ENCODE measurements at regions not wholly inside any gene's neighbourhood (a gene's known extent, or its start where the extent isn't known, plus 50 kb on each side); places are given as distances from the start of the nearest gene placed in this dataset.
"Not testable (repeated sequence)": the region's sequence is repeated elsewhere in the genome, so short reads cannot be mapped to it uniquely, and the experiment has no call there.

DNA sequence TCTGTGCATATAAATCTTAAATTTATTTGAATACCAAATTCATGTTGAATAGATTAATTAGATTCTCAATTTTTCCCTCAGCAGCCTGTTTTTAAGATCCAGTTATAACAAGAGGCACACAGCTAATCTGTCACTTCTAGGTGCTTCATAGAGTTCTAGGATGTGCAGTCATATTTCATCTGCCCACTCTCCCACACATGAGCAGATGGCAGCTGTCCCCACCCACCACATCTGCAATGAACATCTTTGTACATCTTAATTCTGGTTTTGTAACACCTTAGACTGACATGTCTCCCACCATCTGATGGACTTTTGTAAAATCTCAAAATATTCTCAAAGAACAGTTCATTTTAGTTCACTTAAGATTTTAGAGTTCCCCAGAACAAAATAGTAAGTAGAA is 250.8 kb upstream of the ST6GAL2 start:
- DNase-seq (ENCODE audit: low read depth), result no peak
- Histone ChIP-seq H3K27me3 (ENCODE audit: control insufficient read depth, insufficient read depth, low read length) (no peaks in the 10 kb centered on the region), H3K4me3 (ENCODE audit: low read depth, low read length) (no peak overlapping the region), H3K36me3 (ENCODE audit: control insufficient read depth, insufficient read depth, low read length) (no peaks in the 10 kb centered on the region)
- POLR2A ChIA-PET, result no interaction called here
- TF ChIP-seq, protein P1, sequence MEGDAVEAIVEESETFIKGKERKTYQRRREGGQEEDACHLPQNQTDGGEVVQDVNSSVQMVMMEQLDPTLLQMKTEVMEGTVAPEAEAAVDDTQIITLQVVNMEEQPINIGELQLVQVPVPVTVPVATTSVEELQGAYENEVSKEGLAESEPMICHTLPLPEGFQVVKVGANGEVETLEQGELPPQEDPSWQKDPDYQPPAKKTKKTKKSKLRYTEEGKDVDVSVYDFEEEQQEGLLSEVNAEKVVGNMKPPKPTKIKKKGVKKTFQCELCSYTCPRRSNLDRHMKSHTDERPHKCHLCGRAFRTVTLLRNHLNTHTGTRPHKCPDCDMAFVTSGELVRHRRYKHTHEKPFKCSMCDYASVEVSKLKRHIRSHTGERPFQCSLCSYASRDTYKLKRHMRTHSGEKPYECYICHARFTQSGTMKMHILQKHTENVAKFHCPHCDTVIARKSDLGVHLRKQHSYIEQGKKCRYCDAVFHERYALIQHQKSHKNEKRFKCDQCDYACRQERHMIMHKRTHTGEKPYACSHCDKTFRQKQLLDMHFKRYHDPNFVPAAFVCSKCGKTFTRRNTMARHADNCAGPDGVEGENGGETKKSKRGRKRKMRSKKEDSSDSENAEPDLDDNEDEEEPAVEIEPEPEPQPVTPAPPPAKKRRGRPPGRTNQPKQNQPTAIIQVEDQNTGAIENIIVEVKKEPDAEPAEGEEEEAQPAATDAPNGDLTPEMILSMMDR (IDR thresholded peaks at IDR 0.05; ENCODE audit: insufficient read depth, low read depth, low read length), result no peak
- CTCF ChIA-PET, result interaction anchor here (1.0 kb wide), 1 partner anchor 13 kb away, joined by 3 read pairs; no protein-coding TSS in a partner anchor

DNA sequence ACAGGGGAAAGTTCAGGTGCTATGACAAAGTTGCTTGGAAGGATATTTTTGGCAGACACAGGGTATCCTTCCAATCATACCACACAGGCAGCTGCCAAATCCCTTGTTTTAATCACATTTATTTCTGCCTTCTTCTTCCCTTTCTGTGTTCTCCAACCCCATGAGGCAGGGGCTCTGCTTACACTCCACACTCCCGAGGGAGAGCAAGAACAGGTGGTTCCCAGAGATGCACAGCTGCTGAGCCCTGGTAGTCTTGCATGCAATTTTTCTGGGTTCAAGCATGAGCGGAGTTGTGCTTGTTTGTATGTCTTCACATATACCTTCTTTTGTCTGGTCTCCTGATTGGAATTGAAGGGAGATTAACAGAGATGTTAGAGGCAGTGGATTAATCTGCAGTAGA is 251.7 kb upstream of the ST6GAL2 start:
- ChIA-PET POLR2A (no interaction called here), CTCF (no interaction called here)
- DNase-seq (ENCODE audit: low read depth), result no peak
- Histone ChIP-seq H3K4me3 (ENCODE audit: low read depth, low read length) (no peak overlapping the region), H3K27me3 (ENCODE audit: control insufficient read depth, insufficient read depth, low read length) (no peaks in the 10 kb centered on the region), H3K36me3 (ENCODE audit: control insufficient read depth, insufficient read depth, low read length) (no peaks in the 10 kb centered on the region)
- TF ChIP-seq, protein P1 (IDR thresholded peaks at IDR 0.05; ENCODE audit: insufficient read depth, low read depth, low read length), result no peak

DNA sequence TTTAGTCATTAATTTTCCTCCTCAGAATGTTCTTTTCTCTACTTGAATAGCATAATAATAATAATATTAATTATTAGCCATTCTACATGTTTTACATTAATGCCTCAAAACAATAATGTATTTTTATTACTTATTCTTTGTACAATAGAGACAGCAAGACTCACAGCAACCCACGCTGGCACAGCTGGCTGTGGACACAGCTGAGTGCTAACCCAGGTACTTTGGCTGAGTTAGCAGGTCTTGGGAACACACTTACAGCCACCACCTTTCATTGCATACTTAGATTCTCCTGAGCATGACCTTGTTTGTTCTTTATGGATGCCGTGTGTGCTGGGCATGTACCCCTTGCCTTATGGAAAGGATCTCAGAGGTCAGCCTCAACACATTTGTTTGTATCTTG is 260.2 kb upstream of the ST6GAL2 start:
- Histone ChIP-seq H3K36me3 (ENCODE audit: control insufficient read depth, insufficient read depth, low read length) (no peaks in the 10 kb centered on the region), H3K4me3 (ENCODE audit: low read depth, low read length) (no peak overlapping the region), H3K27me3 (ENCODE audit: control insufficient read depth, insufficient read depth, low read length) (no peaks in the 10 kb centered on the region)
- TF ChIP-seq, protein P1 (IDR thresholded peaks at IDR 0.05; ENCODE audit: insufficient read depth, low read depth, low read length), result no peak
- ChIA-PET CTCF (no interaction called here), POLR2A (no interaction called here)
- DNase-seq (ENCODE audit: low read depth), result no peak

DNA sequence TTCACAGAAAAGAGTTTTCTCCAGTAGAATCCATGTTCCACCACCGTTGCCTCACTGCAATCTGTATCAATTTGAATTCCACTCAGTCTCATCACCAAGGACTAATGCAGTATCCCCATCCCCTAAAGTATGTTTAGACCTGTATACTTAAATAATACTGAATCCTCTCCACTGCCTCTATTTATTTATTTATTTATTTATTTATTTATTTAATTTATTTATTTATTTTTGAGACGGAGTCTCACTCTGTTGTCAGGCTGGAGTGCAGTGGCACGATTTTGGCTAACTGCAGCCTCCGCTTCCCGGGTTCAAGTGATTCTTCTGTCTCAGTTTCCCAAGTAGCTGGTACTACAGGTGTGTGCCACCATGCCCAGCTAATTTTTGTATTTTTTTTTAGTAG is 260.7 kb upstream of the ST6GAL2 start:
- H3K36me3 ChIP-seq (ENCODE audit: control insufficient read depth, insufficient read depth, low read length); H3K27me3 ChIP-seq (ENCODE audit: control insufficient read depth, insufficient read depth, low read length); POLR2A ChIA-PET; H3K4me3 ChIP-seq (ENCODE audit: low read depth, low read length); DNase-seq (ENCODE audit: low read depth): not testable (repeated sequence)
- CTCF ChIA-PET, result interaction anchor here (0.6 kb wide), 1 partner anchor 412 kb away, joined by 3 read pairs; no protein-coding TSS in a partner anchor

DNA sequence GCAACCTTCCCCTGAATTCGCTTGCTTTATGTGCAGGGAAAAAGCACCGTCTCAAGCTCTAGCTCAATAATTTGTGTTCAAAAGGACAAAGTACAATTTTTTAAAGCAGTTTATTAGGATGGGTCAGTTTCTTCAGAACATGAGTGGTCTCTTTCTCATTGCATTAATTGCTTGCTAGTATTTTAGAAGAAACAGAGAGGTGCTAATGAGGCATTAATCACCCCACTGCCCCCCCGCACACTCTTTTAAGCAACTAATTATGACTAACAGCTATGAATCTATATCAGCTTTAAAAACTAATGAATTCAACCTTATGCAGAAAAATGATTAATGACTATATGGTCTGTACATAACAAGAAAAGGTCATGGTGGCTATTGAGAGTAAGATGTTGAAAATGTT is 262.1 kb upstream of the ST6GAL2 start:
- TF ChIP-seq, protein P1 (IDR thresholded peaks at IDR 0.05; ENCODE audit: insufficient read depth, low read depth, low read length), result no peak
- ChIA-PET CTCF (no interaction called here), POLR2A (no interaction called here)
- H3K36me3 ChIP-seq (ENCODE audit: control insufficient read depth, insufficient read depth, low read length), result no peaks in the 10 kb centered on the region
- H3K4me3 ChIP-seq (ENCODE audit: low read depth, low read length), result no peak overlapping the region
- DNase-seq (ENCODE audit: low read depth), result no peak
- no peaks in the 10 kb centered on the region for H3K27me3 ChIP-seq (ENCODE audit: control insufficient read depth, insufficient read depth, low read length)

DNA sequence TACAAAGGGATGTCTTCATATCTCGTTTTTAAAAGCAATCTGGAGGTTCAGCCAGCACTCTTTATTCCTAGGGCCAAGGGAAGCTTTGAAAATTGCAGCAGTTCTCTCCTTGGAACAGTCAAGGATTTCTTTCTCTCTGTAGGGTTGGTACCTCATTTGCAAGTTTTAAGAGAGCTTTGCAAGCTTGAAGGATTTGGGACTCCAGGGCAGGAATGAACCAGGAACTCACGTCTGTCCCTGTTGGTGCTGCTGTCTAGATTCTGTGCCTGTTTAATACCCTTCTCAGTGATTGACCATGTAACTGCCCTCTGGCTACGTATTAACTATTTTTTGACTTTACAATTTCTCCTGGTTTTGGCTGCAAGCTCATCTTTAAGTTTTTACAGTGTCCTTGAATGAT is 262.5 kb upstream of the ST6GAL2 start:
- TF ChIP-seq, protein P1 (IDR thresholded peaks at IDR 0.05; ENCODE audit: insufficient read depth, low read depth, low read length), result no peak
- Histone ChIP-seq H3K4me3 (ENCODE audit: low read depth, low read length) (no peak overlapping the region), H3K27me3 (ENCODE audit: control insufficient read depth, insufficient read depth, low read length) (no peaks in the 10 kb centered on the region), H3K36me3 (ENCODE audit: control insufficient read depth, insufficient read depth, low read length) (no peaks in the 10 kb centered on the region)
- CTCF ChIA-PET, result no interaction called here
- POLR2A ChIA-PET, result no interaction called here
- DNase-seq (ENCODE audit: low read depth), result no peak
